Endothelial cell of umbilical vein (primary cell): ENCODE measurements at regions not wholly inside any gene's neighbourhood (a gene's known extent, or its start where the extent isn't known, plus 50 kb on each side); places are given as distances from the start of the nearest gene placed in this dataset.

Experiments used
- BruUV-seq: library from RNA; stranded (reverse); fragments of 400-500 nt; replicated peaks from 2 replicates; lab custom pipeline; 2021; lab: Mats Ljungman, UMichigan
- CTCF ChIA-PET: fragments of 300-600, 350-600 bp; sonication (Branson Sonifier 250); formaldehyde crosslinking; loops from one replicate; lab custom pipeline; 2021; ENCODE audit warnings: antibody characterized with exemption, inconsistent platforms; lab: Charles Lee
- POLR2A ChIA-PET: fragments of 300-600, 350-600 bp; sonication (Branson Sonifier 250); formaldehyde crosslinking; loops from one replicate; lab custom pipeline; 2021; ENCODE audit warnings: antibody characterized with exemption, inconsistent platforms; lab: Charles Lee
- DNase-seq: peaks from one replicate; pipeline ENCODE4 v3.0.0-alpha.2; 2011; ENCODE audit warnings: low read depth, low spot score
- FAIRE-seq: peaks from 2 replicates; lab custom pipeline; 2011; peaks lifted over from hg19 to GRCh38; lab: Jason Lieb, UNC
- H2AFZ ChIP-seq: 2 replicates; pipeline ENCODE4 v1.6.0; 2012; ENCODE audit warnings: low read depth, low read length, control low read depth, inconsistent platforms
- H3K27ac ChIP-seq: 2 replicates; pipeline ENCODE4 v1.5.1; 2011; ENCODE audit warnings: low read depth, mild to moderate bottlenecking, control low read depth, low read length, moderate library complexity; ENCODE audit not compliant: insufficient read depth
- H3K27me3 ChIP-seq, 2 experiments: 2 replicates each; pipeline versions ENCODE4 v1.6.0 to v1.6.1; 2011; ENCODE audit warnings: low read length in 2 of 2, mixed read lengths in 1 of 2; ENCODE audit not compliant: control insufficient read depth in 2 of 2, insufficient read depth in 2 of 2
- H3K36me3 ChIP-seq, 2 experiments: 2 replicates in 1 of 2; 3 replicates in 1 of 2; pipeline ENCODE4 v1.5.1; 2011; ENCODE audit warnings: low read length in 2 of 2, mild to moderate bottlenecking in 1 of 2, moderate library complexity in 1 of 2; ENCODE audit not compliant: control insufficient read depth in 2 of 2, insufficient read depth in 2 of 2; ENCODE audit errors: extremely low read depth in 1 of 2
- H3K4me1 ChIP-seq: 3 replicates; pipeline ENCODE4 v1.5.1; 2011; ENCODE audit warnings: mild to moderate bottlenecking, low read length; ENCODE audit not compliant: control insufficient read depth, insufficient read depth; ENCODE audit errors: extremely low read depth
- H3K4me2 ChIP-seq: 2 replicates; pipeline ENCODE4 v1.6.1; 2011; ENCODE audit warnings: low read length, control low read depth, mixed read lengths; ENCODE audit not compliant: insufficient read depth
- H3K4me3 ChIP-seq, 3 experiments: fragments of 200-600 bp in 1 of 3; sonication (generic), shearing (Covaris generic) in 1 of 3; replicated peaks in 1 of 3; 2 replicates each; pipeline ENCODE4 v1.5.1; 2011 to 2016; ENCODE audit warnings: control low read depth in 3 of 3, low read length in 3 of 3, mild to moderate bottlenecking in 2 of 3, inconsistent platforms in 1 of 3, low read depth in 1 of 3, moderate library complexity in 1 of 3; ENCODE audit not compliant: insufficient read depth in 1 of 3
- H3K79me2 ChIP-seq: 2 replicates; pipeline ENCODE4 v1.6.0; 2012; ENCODE audit warnings: low read length, inconsistent platforms; ENCODE audit not compliant: control insufficient read depth, insufficient read depth
- H3K9ac ChIP-seq: replicated peaks from 2 replicates; pipeline ENCODE3; 2011; ENCODE audit warnings: low read length, control low read depth; ENCODE audit not compliant: insufficient read depth; ENCODE audit errors: extremely low read depth
- H3K9me1 ChIP-seq: replicated peaks from 3 replicates; pipeline ENCODE4 v1.6.0; 2011; ENCODE audit warnings: mild to moderate bottlenecking, low read length; ENCODE audit not compliant: control insufficient read depth, insufficient read depth; ENCODE audit errors: extremely low read depth
- H3K9me3 ChIP-seq: replicated peaks from 2 replicates; pipeline ENCODE4 v1.5.1; 2012; ENCODE audit warnings: low read length, inconsistent platforms; ENCODE audit not compliant: control insufficient read depth, insufficient read depth
- H4K20me1 ChIP-seq: replicated peaks from 2 replicates; pipeline ENCODE3; 2011; ENCODE audit warnings: mild to moderate bottlenecking, low read length; ENCODE audit not compliant: control insufficient read depth, insufficient read depth; ENCODE audit errors: extremely low read depth
- EZH2 ChIP-seq: IDR thresholded peaks from 2 replicates; pipeline ENCODE4 v1.6.1; 2012; ENCODE audit warnings: borderline replicate concordance, low read depth, mild to moderate bottlenecking, moderate library complexity, low read length, inconsistent platforms; ENCODE audit not compliant: severe bottlenecking
- FOS ChIP-seq: IDR thresholded peaks from 2 replicates; pipeline ENCODE4 v1.6.1; 2011; ENCODE audit warnings: mild to moderate bottlenecking, low read length, moderate library complexity, borderline replicate concordance; ENCODE audit not compliant: insufficient read depth
- GATA2 ChIP-seq: IDR thresholded peaks from 2 replicates; pipeline ENCODE4 v1.7.0; 2011; ENCODE audit warnings: low read depth, mild to moderate bottlenecking, moderate library complexity, mixed read lengths, low read length; ENCODE audit not compliant: insufficient read length, insufficient read depth
- JUN ChIP-seq: IDR thresholded peaks from 2 replicates; pipeline ENCODE4 v1.6.1; 2011; ENCODE audit warnings: borderline replicate concordance, low read depth; ENCODE audit not compliant: insufficient read length, insufficient read depth
- MYC ChIP-seq: IDR thresholded peaks from one replicate; pipeline ENCODE4 v1.6.1; 2011; ENCODE audit warnings: mild to moderate bottlenecking, low read depth, low read length
- POLR2A ChIP-seq: IDR thresholded peaks from 2 replicates; pipeline ENCODE4 v1.6.1; 2012; ENCODE audit warnings: low read depth, mild to moderate bottlenecking, control low read depth, low read length
- POLR2AphosphoS5 ChIP-seq: IDR thresholded peaks from 2 replicates; pipeline ENCODE4 v1.6.1; 2012; ENCODE audit warnings: low read depth, mild to moderate bottlenecking, control low read depth, low read length, moderate library complexity; ENCODE audit not compliant: insufficient read depth
- dilution Hi-C: fragments of 300-500 bp; cut with MboI; formaldehyde crosslinking; loops from one replicate; pipeline ENCODE4 v1.15.0; 2019; ENCODE audit warnings: low sequenced_read_pairs; ENCODE audit not compliant: extremely low pct_ligation_motif_present
- intact Hi-C: fragments of 100-400 bp; cut with micrococcal nuclease; formaldehyde crosslinking; loops from one replicate; pipeline ENCODE4 v1.10.0; 2022
- TF ChIP-seq, protein P1 (sequence below): IDR thresholded peaks from 2 replicates; pipeline ENCODE4 v1.6.1; 2011; ENCODE audit not compliant: insufficient read depth, insufficient read length
- TF ChIP-seq, protein P2 (sequence below), 2 donors: IDR thresholded peaks; 1 replicate in 1 of 2; 2 replicates in 1 of 2; pipeline ENCODE4 v1.5.1; 2011; ENCODE audit warnings: low read length in 2 of 2, mild to moderate bottlenecking in 2 of 2, moderate library complexity in 2 of 2, control low read depth in 1 of 2, inconsistent platforms in 1 of 2, low read depth in 1 of 2; ENCODE audit not compliant: insufficient read depth in 1 of 2; ENCODE audit errors: extremely low read depth in 1 of 2

DNA sequence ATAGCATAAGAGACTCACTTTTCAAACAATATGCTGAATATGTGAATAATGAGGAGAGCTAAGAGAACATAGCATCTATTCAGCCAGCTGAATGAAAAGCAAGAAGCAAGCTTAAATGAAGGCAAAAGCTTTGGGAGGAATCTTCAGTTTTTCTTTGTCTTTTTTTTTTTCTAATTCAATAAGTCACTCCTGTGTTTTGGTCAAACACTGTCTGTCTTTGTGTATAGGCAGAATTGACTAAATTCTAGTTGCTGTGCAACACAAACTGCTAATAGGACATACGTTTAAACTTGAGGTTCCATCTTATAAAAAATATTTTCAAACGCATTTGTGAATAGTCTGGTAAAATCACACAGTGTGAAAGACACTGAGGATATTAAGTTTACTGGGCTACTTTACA lies 156.9 kb upstream of the KCNN2 start:
- BruUV-seq, result no TSS peak
- Histone ChIP-seq H3K4me2 (no peak overlapping the region), H2AFZ (no peak overlapping the region), H3K27me3 (peaks cover 0 to 5% of the 10 kb centered on the region in 2 experiments), H3K79me2 (no peaks in the 10 kb centered on the region), H3K4me1 (no peaks in the 10 kb centered on the region), H3K4me3 (no peak overlapping the region), H4K20me1 (no peaks in the 10 kb centered on the region), H3K36me3 (no peaks in the 10 kb centered on the region), H3K9ac (no peak overlapping the region), H3K27ac (no peak overlapping the region), H3K9me1 (no peaks in the 10 kb centered on the region), H3K9me3 (no peaks in the 10 kb centered on the region)
- dilution Hi-C loops (no loop called here), intact Hi-C loops (no loop called here)
- ChIA-PET CTCF (interaction anchor here (1.6 kb wide), 1 partner anchor 18 kb away, joined by 4 read pairs; no protein-coding TSS in a partner anchor), POLR2A (no interaction called here)
- TF ChIP-seq EZH2, result no peak
- no peak for TF ChIP-seq GATA2
- TF ChIP-seq JUN, result no peak
- no peak for TF ChIP-seq MYC
- TF ChIP-seq POLR2A, result no peak
- TF ChIP-seq, protein P1, sequence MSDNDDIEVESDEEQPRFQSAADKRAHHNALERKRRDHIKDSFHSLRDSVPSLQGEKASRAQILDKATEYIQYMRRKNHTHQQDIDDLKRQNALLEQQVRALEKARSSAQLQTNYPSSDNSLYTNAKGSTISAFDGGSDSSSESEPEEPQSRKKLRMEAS, result no peak
- no peak for TF ChIP-seq FOS
- TF ChIP-seq, protein P2, sequence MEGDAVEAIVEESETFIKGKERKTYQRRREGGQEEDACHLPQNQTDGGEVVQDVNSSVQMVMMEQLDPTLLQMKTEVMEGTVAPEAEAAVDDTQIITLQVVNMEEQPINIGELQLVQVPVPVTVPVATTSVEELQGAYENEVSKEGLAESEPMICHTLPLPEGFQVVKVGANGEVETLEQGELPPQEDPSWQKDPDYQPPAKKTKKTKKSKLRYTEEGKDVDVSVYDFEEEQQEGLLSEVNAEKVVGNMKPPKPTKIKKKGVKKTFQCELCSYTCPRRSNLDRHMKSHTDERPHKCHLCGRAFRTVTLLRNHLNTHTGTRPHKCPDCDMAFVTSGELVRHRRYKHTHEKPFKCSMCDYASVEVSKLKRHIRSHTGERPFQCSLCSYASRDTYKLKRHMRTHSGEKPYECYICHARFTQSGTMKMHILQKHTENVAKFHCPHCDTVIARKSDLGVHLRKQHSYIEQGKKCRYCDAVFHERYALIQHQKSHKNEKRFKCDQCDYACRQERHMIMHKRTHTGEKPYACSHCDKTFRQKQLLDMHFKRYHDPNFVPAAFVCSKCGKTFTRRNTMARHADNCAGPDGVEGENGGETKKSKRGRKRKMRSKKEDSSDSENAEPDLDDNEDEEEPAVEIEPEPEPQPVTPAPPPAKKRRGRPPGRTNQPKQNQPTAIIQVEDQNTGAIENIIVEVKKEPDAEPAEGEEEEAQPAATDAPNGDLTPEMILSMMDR (IDR thresholded peaks at IDR 0.05; ENCODE audit: extremely low read depth in 1 of 2, insufficient read depth in 1 of 2, low read depth in 1 of 2, low read length in 2 of 2), result no peak
- TF ChIP-seq POLR2AphosphoS5, result no peak
- DNase-seq (no peak), FAIRE-seq (no peak)
